GM19240 (cell line): ENCODE measurements at regions not wholly inside any gene's neighbourhood (a gene's known extent, or its start where the extent isn't known, plus 50 kb on each side); places are given as distances from the start of the nearest gene placed in this dataset.

ENCODE experiments used
- DNase-seq: peaks from one replicate; pipeline ENCODE4 v3.0.0; 2011; ENCODE audit warnings: low spot score; ENCODE audit not compliant: insufficient read length

DNA sequence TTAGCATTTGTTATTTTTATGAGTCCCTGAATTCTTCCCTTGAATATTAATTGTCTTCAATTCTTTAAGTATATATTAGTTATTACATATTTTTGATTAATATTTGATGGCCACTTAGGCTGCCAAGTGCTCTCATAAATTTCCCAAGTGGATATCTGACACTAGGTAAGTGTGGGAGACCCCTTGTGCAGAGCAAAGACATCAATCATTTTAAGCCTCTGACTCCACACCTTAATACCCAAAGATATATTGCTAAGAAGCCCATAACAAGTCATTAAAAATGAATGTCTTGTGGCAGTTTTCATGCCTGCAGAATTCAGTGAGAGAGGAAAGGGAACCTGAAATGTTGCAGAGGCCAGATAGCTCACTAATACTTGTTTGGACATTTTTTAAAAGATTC lies 58.4 kb upstream of the PROX1 start:
- no peak for DNase-seq

- DNase-seq = no peak
Measured at GRCh38 chr1:213931836-213932235, 55.9 kb upstream of the PROX1 start.

DNA sequence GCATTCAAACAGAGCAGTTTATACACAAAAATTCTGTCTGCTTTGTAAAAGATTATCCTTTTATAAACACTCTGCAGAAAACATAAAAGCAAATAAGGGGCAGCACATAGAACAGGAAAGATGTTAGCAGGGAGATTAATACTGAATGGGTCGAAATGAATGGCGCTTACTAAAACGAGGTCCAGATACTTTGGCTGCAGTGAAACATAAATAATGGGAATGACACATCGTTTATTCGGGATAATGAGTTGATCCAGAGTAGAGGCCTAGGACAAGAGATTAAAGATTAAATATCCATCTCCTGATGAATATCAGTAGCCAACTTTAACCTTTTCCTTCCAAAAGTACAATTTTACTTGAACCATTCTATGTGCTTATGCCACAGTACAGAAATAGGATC lies 54.4 kb upstream of the PROX1 start:
- DNase-seq = no peak

- DNase-seq = no peak
Measured at GRCh38 chr1:213934649-213935048, 53.1 kb upstream of the PROX1 start.

DNA sequence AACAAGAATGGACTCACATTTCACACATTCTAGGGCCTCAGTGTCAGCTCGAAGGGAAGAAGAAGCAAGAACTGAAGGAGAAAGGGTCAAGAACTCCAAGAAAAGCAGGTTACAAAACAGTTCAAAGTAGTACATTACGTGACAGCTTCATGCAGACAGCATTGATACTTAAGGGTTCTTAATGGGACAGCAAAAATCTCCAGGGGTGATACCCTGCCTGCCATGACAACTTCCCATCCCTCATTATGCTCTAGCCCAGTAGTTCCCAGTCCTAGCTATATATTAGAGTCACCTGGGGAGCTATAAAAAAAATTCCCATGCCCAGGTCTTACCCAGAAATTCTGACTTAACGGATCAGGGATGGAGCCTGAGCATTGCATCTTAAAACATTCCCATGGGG lies 51.2 kb upstream of the PROX1 start:
- no peak for DNase-seq
